ENCODE measurements at regions not wholly inside any gene's neighbourhood (a gene's known extent, or its start where the extent isn't known, plus 50 kb on each side); places are given as distances from the start of the nearest gene placed in this dataset.

- peaks cover 12% of the 10 kb centered on the region for H3K4me1 ChIP-seq (ENCODE audit: insufficient read depth, low read length)
- H3F3A ChIP-seq (ENCODE audit: low read length, unreplicated experiment): no peaks in the 10 kb centered on the region
- H3K27ac ChIP-seq (ENCODE audit: low read length): no peak overlapping the region
- no peaks in the 10 kb centered on the region for H3K9me2 ChIP-seq (replicated peaks; ENCODE audit: low read length)
- ChIA-PET POLR2A (ENCODE audit: unreplicated experiment) (no interaction called here), CTCF (no interaction called here)
- no TSS peak for BruUV-seq (replicated peaks)
- H3K9me3 ChIP-seq (ENCODE audit: low read length): no peaks in the 10 kb centered on the region
- no peak overlapping the region for H2AFZ ChIP-seq (ENCODE audit: low read length)
- no peak overlapping the region for H3K9ac ChIP-seq (ENCODE audit: low read length)
- no peak for TF ChIP-seq EZH2 (IDR thresholded peaks at IDR 0.05; ENCODE audit: low read length, unreplicated experiment)
- TF ChIP-seq, protein P1, sequence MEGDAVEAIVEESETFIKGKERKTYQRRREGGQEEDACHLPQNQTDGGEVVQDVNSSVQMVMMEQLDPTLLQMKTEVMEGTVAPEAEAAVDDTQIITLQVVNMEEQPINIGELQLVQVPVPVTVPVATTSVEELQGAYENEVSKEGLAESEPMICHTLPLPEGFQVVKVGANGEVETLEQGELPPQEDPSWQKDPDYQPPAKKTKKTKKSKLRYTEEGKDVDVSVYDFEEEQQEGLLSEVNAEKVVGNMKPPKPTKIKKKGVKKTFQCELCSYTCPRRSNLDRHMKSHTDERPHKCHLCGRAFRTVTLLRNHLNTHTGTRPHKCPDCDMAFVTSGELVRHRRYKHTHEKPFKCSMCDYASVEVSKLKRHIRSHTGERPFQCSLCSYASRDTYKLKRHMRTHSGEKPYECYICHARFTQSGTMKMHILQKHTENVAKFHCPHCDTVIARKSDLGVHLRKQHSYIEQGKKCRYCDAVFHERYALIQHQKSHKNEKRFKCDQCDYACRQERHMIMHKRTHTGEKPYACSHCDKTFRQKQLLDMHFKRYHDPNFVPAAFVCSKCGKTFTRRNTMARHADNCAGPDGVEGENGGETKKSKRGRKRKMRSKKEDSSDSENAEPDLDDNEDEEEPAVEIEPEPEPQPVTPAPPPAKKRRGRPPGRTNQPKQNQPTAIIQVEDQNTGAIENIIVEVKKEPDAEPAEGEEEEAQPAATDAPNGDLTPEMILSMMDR (conservative IDR thresholded peaks at IDR 0.05; ENCODE audit: low read depth, low read length): no peak
- no peak for TF ChIP-seq EZH2phosphoT487 (IDR thresholded peaks at IDR 0.05; ENCODE audit: borderline replicate concordance, low read length)
- no peak overlapping the region for H3K4me3 ChIP-seq (ENCODE audit: low read length)
- no peaks in the 10 kb centered on the region for H4K20me1 ChIP-seq (ENCODE audit: low read length)
- H3K27me3 ChIP-seq (ENCODE audit: low read length): no peaks in the 10 kb centered on the region
- intact Hi-C loops (cut with micrococcal nuclease): no loop called here
- no peaks in the 10 kb centered on the region for H3K79me2 ChIP-seq (ENCODE audit: low read length)
- no peak for DNase-seq
- H3K4me2 ChIP-seq (ENCODE audit: low read length): no peak overlapping the region
- ATAC-seq: no peak
- H3K36me3 ChIP-seq (ENCODE audit: low read depth, low read length): no peaks in the 10 kb centered on the region
Observed at GRCh38 chr4:158002173-158002572, 170.7 kb downstream of the GASK1B start.

- Histone ChIP-seq H3K4me3 (ENCODE audit: low read length) (no peak overlapping the region), H3K27ac (ENCODE audit: low read length) (no peak overlapping the region), H2AFZ (ENCODE audit: low read length) (no peak overlapping the region), H3F3A (ENCODE audit: low read length, unreplicated experiment) (no peaks in the 10 kb centered on the region), H3K9me2 (replicated peaks; ENCODE audit: low read length) (no peaks in the 10 kb centered on the region), H3K9ac (ENCODE audit: low read length) (no peak overlapping the region), H3K27me3 (ENCODE audit: low read length) (no peaks in the 10 kb centered on the region), H3K36me3 (ENCODE audit: low read depth, low read length) (no peaks in the 10 kb centered on the region), H3K79me2 (ENCODE audit: low read length) (no peaks in the 10 kb centered on the region), H3K9me3 (ENCODE audit: low read length) (no peaks in the 10 kb centered on the region), H3K4me1 (ENCODE audit: insufficient read depth, low read length) (peaks cover 14% of the 10 kb centered on the region), H4K20me1 (ENCODE audit: low read length) (no peaks in the 10 kb centered on the region), H3K4me2 (ENCODE audit: low read length) (no peak overlapping the region)
- intact Hi-C loops (cut with micrococcal nuclease): no loop called here
- POLR2A ChIA-PET (ENCODE audit: unreplicated experiment): no interaction called here
- BruUV-seq (replicated peaks): no TSS peak
- no peak for ATAC-seq
- CTCF ChIA-PET: no interaction called here
- DNase-seq: no peak
- TF ChIP-seq, protein P1 (conservative IDR thresholded peaks at IDR 0.05; ENCODE audit: low read depth, low read length): no peak
- no peak for TF ChIP-seq EZH2phosphoT487 (IDR thresholded peaks at IDR 0.05; ENCODE audit: borderline replicate concordance, low read length)
- TF ChIP-seq EZH2 (IDR thresholded peaks at IDR 0.05; ENCODE audit: low read length, unreplicated experiment): no peak
Observed at GRCh38 chr4:158001756-158002155, 171.1 kb downstream of the GASK1B start.

GRCh38 chr4:157999723-158000122, 173.1 kb downstream of the GASK1B start:
- CTCF ChIA-PET: no interaction called here
- Histone ChIP-seq H3K9me2 (replicated peaks; ENCODE audit: low read length) (no peaks in the 10 kb centered on the region), H3K4me1 (ENCODE audit: insufficient read depth, low read length) (peaks cover 17% of the 10 kb centered on the region), H3F3A (ENCODE audit: low read length, unreplicated experiment) (no peaks in the 10 kb centered on the region), H3K27ac (ENCODE audit: low read length) (no peak overlapping the region), H3K9me3 (ENCODE audit: low read length) (no peaks in the 10 kb centered on the region), H3K36me3 (ENCODE audit: low read depth, low read length) (no peaks in the 10 kb centered on the region), H3K4me3 (ENCODE audit: low read length) (no peak overlapping the region), H3K4me2 (ENCODE audit: low read length) (peak overlapping the region; percentile 34; the same call in 1 of the 2 replicates), H2AFZ (ENCODE audit: low read length) (no peak overlapping the region), H3K27me3 (ENCODE audit: low read length) (no peaks in the 10 kb centered on the region), H3K79me2 (ENCODE audit: low read length) (no peaks in the 10 kb centered on the region), H3K9ac (ENCODE audit: low read length) (no peak overlapping the region), H4K20me1 (ENCODE audit: low read length) (no peaks in the 10 kb centered on the region)
- POLR2A ChIA-PET (ENCODE audit: unreplicated experiment): no interaction called here
- BruUV-seq (replicated peaks): no TSS peak
- DNase-seq (peak; percentile 58), ATAC-seq (peak; percentile 91)
- no peak for TF ChIP-seq EZH2 (IDR thresholded peaks at IDR 0.05; ENCODE audit: low read length, unreplicated experiment)
- TF ChIP-seq, protein P1 (conservative IDR thresholded peaks at IDR 0.05; ENCODE audit: low read depth, low read length): no peak
- TF ChIP-seq EZH2phosphoT487 (IDR thresholded peaks at IDR 0.05; ENCODE audit: borderline replicate concordance, low read length): no peak
- intact Hi-C loops (cut with micrococcal nuclease): loop anchor here (1.0 to 2.0 kb wide), 2 partner anchors 21 to 95 kb away; no protein-coding TSS in a partner anchor
